ENCODE measurements at regions not wholly inside any gene's neighbourhood (a gene's known extent, or its start where the extent isn't known, plus 50 kb on each side); places are given as distances from the start of the nearest gene placed in this dataset.

DNA sequence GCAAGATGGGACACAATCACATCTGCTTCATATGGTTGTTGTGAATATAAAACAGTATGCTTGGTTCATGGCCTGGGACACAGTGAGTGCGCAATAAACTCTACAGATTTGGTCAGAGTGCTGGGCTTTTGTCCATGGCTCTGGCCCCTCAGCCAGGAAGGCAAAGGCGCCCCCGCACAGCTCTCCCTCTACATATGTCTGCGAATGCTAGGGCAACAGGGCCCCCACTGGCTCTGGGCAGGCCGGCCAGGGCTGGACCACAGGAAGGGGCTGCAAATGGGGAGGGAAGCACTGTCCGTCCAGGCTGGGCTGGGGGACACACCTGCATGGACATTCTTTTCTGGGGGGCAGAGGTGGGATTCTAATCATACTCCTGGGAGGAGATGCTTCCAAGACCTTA, 151.8 kb upstream of the MLN start:
- Histone ChIP-seq H3K36me3 (no peaks in the 10 kb centered on the region), H3K4me1 (no peaks in the 10 kb centered on the region), H3K27ac (no peak overlapping the region), H3K27me3 (no peaks in the 10 kb centered on the region), H3K9me3 (no peaks in the 10 kb centered on the region), H3K4me3 (no peak overlapping the region)
- intact Hi-C loops (cut with DNase I; ENCODE audit: low total_unique reads), result no loop called here
- no peak for DNase-seq (ENCODE audit: low spot score in 2 of 2)
- TF ChIP-seq POLR2A (IDR thresholded peaks at IDR 0.05) (no peak), POLR2AphosphoS5 (IDR thresholded peaks at IDR 0.05) (no peak)
- TF ChIP-seq, protein P1, sequence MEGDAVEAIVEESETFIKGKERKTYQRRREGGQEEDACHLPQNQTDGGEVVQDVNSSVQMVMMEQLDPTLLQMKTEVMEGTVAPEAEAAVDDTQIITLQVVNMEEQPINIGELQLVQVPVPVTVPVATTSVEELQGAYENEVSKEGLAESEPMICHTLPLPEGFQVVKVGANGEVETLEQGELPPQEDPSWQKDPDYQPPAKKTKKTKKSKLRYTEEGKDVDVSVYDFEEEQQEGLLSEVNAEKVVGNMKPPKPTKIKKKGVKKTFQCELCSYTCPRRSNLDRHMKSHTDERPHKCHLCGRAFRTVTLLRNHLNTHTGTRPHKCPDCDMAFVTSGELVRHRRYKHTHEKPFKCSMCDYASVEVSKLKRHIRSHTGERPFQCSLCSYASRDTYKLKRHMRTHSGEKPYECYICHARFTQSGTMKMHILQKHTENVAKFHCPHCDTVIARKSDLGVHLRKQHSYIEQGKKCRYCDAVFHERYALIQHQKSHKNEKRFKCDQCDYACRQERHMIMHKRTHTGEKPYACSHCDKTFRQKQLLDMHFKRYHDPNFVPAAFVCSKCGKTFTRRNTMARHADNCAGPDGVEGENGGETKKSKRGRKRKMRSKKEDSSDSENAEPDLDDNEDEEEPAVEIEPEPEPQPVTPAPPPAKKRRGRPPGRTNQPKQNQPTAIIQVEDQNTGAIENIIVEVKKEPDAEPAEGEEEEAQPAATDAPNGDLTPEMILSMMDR (IDR thresholded peaks at IDR 0.05), result no peak

DNA sequence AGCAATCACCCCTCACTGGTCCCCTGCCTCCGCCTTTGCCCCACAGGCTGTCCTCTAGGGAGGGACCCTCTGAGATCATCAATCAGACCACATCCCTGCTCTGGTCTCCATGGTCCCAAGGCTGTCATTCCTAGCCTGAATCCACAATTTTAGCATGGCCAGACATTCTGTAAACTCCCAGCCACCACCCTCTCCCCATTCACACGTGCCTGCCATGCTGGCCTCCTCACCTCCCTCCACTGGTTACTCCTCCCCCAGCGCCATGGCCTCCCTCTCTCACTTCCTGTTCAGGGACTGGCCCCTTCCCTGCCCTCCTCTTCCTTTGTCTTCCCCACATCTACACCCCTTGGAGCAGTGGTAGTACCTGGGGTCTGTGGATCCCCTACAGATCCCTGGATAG, 150.7 kb upstream of the MLN start:
- DNase-seq (ENCODE audit: low spot score in 2 of 2), result no peak
- Histone ChIP-seq H3K36me3 (no peaks in the 10 kb centered on the region), H3K4me1 (no peaks in the 10 kb centered on the region), H3K4me3 (no peak overlapping the region), H3K27ac (no peak overlapping the region), H3K9me3 (no peaks in the 10 kb centered on the region), H3K27me3 (no peaks in the 10 kb centered on the region)
- TF ChIP-seq POLR2A (IDR thresholded peaks at IDR 0.05) (no peak), POLR2AphosphoS5 (IDR thresholded peaks at IDR 0.05) (no peak)
- TF ChIP-seq, protein P1 (IDR thresholded peaks at IDR 0.05), result no peak
- intact Hi-C loops (cut with DNase I; ENCODE audit: low total_unique reads), result no loop called here

DNA sequence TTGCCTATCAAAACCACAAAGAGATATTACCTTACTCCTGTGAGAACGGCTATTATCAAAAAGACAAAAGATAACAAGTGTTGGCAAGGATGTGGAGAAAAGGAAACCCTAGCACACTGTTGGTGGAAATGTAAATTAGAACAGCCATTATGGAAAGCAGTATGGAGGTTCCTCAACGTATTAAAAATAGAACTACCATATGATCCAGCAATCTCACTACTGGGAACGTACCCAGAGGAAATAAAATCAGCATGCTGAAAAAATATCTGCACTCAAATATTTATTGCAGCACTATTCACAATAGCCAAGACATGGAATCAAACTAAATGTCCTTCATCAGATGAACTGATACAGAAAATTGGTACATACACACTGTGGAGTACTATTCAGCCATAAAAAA, 149.4 kb upstream of the MLN start:
- Histone ChIP-seq H3K4me1 (no peaks in the 10 kb centered on the region), H3K27me3 (no peaks in the 10 kb centered on the region), H3K4me3 (no peak overlapping the region), H3K27ac (no peak overlapping the region), H3K9me3 (no peaks in the 10 kb centered on the region), H3K36me3 (no peaks in the 10 kb centered on the region)
- DNase-seq (ENCODE audit: low spot score in 2 of 2), result no peak
- TF ChIP-seq POLR2AphosphoS5 (IDR thresholded peaks at IDR 0.05), result no peak
- intact Hi-C loops (cut with DNase I; ENCODE audit: low total_unique reads), result no loop called here

DNA sequence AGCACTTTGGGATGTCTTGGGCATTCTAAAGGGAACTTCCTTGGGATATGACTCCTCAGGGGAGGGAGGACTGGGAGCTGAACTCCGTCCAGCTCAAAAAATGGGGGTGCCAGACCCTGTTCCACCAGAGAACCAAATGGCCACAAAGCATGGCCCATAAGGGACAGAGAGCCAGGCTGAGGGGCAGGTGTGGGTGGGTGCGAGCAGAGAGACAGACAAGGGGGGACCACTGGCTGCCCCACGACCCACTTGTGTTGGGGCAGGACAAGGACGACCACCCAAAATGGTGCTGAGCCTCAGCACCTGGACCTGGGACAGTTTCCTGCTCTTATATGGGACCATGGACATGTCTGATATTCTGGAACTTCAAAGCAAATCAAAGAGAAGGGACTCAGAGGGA, 148.2 kb upstream of the MLN start:
- Histone ChIP-seq H3K9me3 (no peaks in the 10 kb centered on the region), H3K36me3 (no peaks in the 10 kb centered on the region), H3K4me3 (no peak overlapping the region), H3K27ac (no peak overlapping the region), H3K27me3 (no peaks in the 10 kb centered on the region), H3K4me1 (no peaks in the 10 kb centered on the region)
- intact Hi-C loops (cut with DNase I; ENCODE audit: low total_unique reads), result no loop called here
- no peak for TF ChIP-seq POLR2AphosphoS5 (IDR thresholded peaks at IDR 0.05)
- TF ChIP-seq POLR2A (IDR thresholded peaks at IDR 0.05), result no peak
- peak in 1 of 2 donors; percentile 37 for DNase-seq (ENCODE audit: low spot score in 2 of 2)

DNA sequence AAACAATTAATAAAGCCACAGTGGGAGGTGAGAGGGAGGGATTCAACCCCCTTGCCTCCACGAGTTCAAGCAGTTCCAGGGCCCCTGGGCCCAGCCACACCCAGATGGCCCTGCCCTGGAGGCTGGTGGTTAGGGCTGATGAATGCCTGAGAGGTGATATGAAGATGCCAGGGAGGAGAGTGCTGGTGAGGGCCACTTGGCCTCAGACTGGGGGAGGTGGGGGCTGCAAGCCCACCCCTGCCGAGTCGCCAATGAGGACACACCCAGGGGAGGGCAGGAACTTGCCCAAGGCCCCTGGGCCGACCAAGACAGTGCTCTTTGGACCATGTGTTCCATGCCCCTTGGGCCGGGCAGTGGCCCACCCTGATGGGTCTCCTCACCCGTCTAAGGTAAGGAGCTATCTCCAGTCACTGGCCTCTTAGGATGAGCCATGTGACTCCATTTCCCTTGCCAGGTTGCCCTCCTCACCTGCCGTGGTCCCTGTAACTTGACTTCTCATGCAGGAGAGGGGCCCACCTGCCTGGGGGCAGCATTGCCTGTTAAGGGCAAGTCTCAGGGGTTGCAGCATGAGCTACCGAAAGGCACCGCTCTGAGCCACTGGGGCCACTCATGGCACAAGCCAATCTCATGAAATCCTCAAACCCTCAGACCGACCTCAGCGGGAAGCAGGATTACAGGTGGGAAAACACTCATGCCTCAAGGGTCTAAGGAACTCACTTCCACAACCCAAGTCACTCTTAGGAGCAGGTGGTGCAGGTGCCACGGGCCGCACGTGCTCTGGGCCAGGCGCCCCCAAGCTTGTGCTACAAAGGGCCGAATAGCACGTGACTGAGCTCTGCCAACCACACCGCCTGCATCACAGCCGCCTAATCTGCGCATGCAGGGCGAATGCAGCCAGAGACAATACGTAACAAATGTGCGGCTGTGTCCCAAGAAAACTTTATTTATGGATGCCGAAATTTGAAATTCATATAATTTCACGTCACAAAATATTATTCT, 147.4 kb upstream of the MLN start:
- Histone ChIP-seq H3K36me3 (no peaks in the 10 kb centered on the region), H3K4me1 (no peaks in the 10 kb centered on the region), H3K27me3 (no peaks in the 10 kb centered on the region), H3K27ac (no peak overlapping the region), H3K4me3 (no peak overlapping the region), H3K9me3 (no peaks in the 10 kb centered on the region)
- TF ChIP-seq POLR2A (IDR thresholded peaks at IDR 0.05) (no peak), POLR2AphosphoS5 (IDR thresholded peaks at IDR 0.05) (no peak)
- TF ChIP-seq, protein P1 (IDR thresholded peaks at IDR 0.05), result no peak
- DNase-seq (ENCODE audit: low spot score in 2 of 2), result peak in 1 of 2 donors; percentile 33
- intact Hi-C loops (cut with DNase I; ENCODE audit: low total_unique reads), result no loop called here

DNA sequence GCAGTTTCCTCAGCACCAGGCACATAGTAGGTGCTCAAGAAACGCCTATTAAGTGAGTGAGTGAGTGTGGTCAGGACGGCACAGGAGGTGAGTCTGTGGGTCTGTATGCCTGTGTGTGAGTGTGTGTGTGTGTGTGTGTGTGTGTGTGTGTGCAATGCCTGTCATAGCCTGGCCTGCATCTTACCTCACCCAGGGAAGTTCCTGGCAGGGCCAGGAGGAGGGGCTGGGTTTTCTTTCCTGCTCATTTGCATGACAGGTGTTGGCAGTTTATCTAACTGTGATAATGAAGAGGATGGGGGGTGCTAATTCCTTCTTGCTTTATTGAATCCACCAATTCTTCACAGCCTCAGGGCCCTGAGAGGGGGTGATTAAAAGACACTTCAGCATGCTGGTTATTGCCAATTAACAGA, 146.7 kb upstream of the MLN start:
- no peaks in the 10 kb centered on the region for H3K4me1 ChIP-seq
- no peaks in the 10 kb centered on the region for H3K36me3 ChIP-seq
- TF ChIP-seq, protein P1 (IDR thresholded peaks at IDR 0.05), result no peak
- TF ChIP-seq POLR2A (IDR thresholded peaks at IDR 0.05) (no peak), POLR2AphosphoS5 (IDR thresholded peaks at IDR 0.05) (no peak)
- no peaks in the 10 kb centered on the region for H3K27me3 ChIP-seq
- no peaks in the 10 kb centered on the region for H3K9me3 ChIP-seq
- intact Hi-C loops (cut with DNase I; ENCODE audit: low total_unique reads), result no loop called here
- DNase-seq (ENCODE audit: low spot score in 2 of 2), result peak in 1 of 2 donors; percentile 6
- H3K27ac ChIP-seq, result no peak overlapping the region
- no peak overlapping the region for H3K4me3 ChIP-seq

Data from breast epithelium (tissue), 4 donors.